Ishikawa (cell line): ENCODE measurements at regions not wholly inside any gene's neighbourhood (a gene's known extent, or its start where the extent isn't known, plus 50 kb on each side); places are given as distances from the start of the nearest gene placed in this dataset.

Source experiments
- CEBPB ChIP-seq: IDR thresholded peaks from 2 replicates; pipeline ENCODE4 v1.6.1; 2012
- CREB1 ChIP-seq: IDR thresholded peaks from 2 replicates; pipeline ENCODE4 v1.6.1; 2012; ENCODE audit warnings: low read depth
- EGR1 ChIP-seq: IDR thresholded peaks from 2 replicates; pipeline ENCODE4 v1.6.1; 2012
- EP300 ChIP-seq: IDR thresholded peaks from 2 replicates; pipeline ENCODE4 v1.6.1; 2012; ENCODE audit warnings: borderline replicate concordance
- FOXM1 ChIP-seq: IDR thresholded peaks from 2 replicates; pipeline ENCODE4 v1.6.1; 2012; ENCODE audit warnings: low read depth, borderline replicate concordance
- MAX ChIP-seq: IDR thresholded peaks from 2 replicates; pipeline ENCODE4 v1.6.1; 2012
- NFIC ChIP-seq: IDR thresholded peaks from 2 replicates; pipeline ENCODE4 v1.6.1; 2012
- RAD21 ChIP-seq: IDR thresholded peaks from 2 replicates; pipeline ENCODE4 v1.6.1; 2012; ENCODE audit warnings: low read depth
- REST ChIP-seq: IDR thresholded peaks from 2 replicates; pipeline ENCODE4 v1.6.1; 2012; ENCODE audit warnings: low read depth, mild to moderate bottlenecking
- TAF1 ChIP-seq: IDR thresholded peaks from 2 replicates; pipeline ENCODE4 v1.6.1; 2012; ENCODE audit warnings: low read depth, mild to moderate bottlenecking
- TCF12 ChIP-seq: IDR thresholded peaks from 2 replicates; pipeline ENCODE4 v1.6.1; 2012; ENCODE audit warnings: low read depth
- TEAD4 ChIP-seq: IDR thresholded peaks from 2 replicates; pipeline ENCODE4 v1.6.1; 2012
- USF1 ChIP-seq: IDR thresholded peaks from 2 replicates; pipeline ENCODE4 v1.6.1; 2012
- YY1 ChIP-seq: IDR thresholded peaks from 2 replicates; pipeline ENCODE4 v1.6.1; 2012; ENCODE audit warnings: low read depth
- ZBTB7A ChIP-seq: IDR thresholded peaks from 2 replicates; pipeline ENCODE4 v1.6.1; 2012; ENCODE audit warnings: low read depth

DNA sequence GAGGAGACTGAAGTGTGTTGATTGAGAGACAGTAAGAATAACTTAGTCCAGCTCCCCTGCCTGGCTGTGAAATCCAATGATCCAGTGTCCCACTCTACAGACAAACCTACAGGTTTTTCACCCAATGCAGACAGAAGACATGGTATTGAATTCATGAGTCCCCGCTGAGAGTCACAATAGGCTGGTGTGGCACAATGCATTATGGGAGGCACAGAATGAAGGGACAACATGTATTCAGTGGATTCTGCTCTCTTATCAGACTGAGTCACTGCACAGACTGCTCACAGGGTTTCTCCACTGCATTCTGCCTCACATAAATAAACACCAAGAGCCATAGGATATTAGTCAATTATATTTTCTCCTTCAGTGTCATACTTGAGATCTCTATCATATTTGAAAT, 55.2 kb upstream of the TOP3B start:
- TF ChIP-seq FOXM1 = no peak
- TF ChIP-seq YY1 = no peak
- TF ChIP-seq USF1 = no peak
- no peak for TF ChIP-seq RAD21
- no peak for TF ChIP-seq NFIC
- TF ChIP-seq TCF12 = no peak
- no peak for TF ChIP-seq MAX
- TF ChIP-seq CREB1 = no peak
- TF ChIP-seq TEAD4 = no peak
- TF ChIP-seq ZBTB7A = no peak
- no peak for TF ChIP-seq REST
- no peak for TF ChIP-seq EGR1
- no peak for TF ChIP-seq TAF1
- TF ChIP-seq EP300 = no peak
- no peak for TF ChIP-seq CEBPB

DNA sequence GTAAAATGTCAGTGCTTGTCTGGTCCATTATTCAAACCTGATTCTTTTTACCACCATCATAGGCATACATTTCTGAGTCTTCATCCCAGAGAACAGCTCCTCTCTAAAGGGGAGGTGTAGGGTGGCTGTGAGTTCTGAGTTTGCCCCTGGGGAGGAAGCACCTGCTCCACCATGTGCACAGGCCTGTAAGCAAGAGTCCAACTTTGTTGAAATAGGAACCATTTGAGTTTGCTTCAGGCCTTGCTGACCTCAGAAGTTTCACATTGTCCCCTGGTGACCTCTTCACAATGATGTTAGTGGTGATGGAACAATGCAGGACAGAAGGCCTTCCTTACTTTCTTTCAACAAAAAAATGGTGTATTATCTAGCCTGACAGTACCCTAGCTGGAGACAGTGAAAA, 54.6 kb upstream of the TOP3B start:
- TF ChIP-seq REST (no peak), EGR1 (no peak), CEBPB (no peak), RAD21 (no peak), USF1 (no peak), CREB1 (no peak), NFIC (no peak), TCF12 (no peak), TAF1 (no peak), EP300 (no peak), FOXM1 (no peak), ZBTB7A (no peak), TEAD4 (no peak), YY1 (no peak), MAX (no peak)

GRCh38 chr22:22036588-22036987, 54.0 kb upstream of the TOP3B start:
- TF ChIP-seq TEAD4 = no peak
- TF ChIP-seq USF1 = no peak
- TF ChIP-seq EGR1 = no peak
- no peak for TF ChIP-seq YY1
- no peak for TF ChIP-seq RAD21
- TF ChIP-seq EP300 = no peak
- no peak for TF ChIP-seq CEBPB
- no peak for TF ChIP-seq REST
- no peak for TF ChIP-seq TCF12
- no peak for TF ChIP-seq FOXM1
- TF ChIP-seq ZBTB7A = no peak
- TF ChIP-seq TAF1 = no peak
- TF ChIP-seq CREB1 = no peak
- no peak for TF ChIP-seq MAX
- no peak for TF ChIP-seq NFIC

GRCh38 chr22:22035771-22036314, 53.3 kb upstream of the TOP3B start:
- TF ChIP-seq EGR1 (no peak), RAD21 (no peak), REST (no peak), CEBPB (no peak), TEAD4 (no peak), ZBTB7A (no peak), FOXM1 (no peak), MAX (no peak), CREB1 (no peak), USF1 (no peak), YY1 (no peak)
